ENCODE measurements at regions not wholly inside any gene's neighbourhood (a gene's known extent, or its start where the extent isn't known, plus 50 kb on each side); places are given as distances from the start of the nearest gene placed in this dataset.
"Not testable (repeated sequence)": the region's sequence is repeated elsewhere in the genome, so short reads cannot be mapped to it uniquely, and the experiment has no call there.

DNA sequence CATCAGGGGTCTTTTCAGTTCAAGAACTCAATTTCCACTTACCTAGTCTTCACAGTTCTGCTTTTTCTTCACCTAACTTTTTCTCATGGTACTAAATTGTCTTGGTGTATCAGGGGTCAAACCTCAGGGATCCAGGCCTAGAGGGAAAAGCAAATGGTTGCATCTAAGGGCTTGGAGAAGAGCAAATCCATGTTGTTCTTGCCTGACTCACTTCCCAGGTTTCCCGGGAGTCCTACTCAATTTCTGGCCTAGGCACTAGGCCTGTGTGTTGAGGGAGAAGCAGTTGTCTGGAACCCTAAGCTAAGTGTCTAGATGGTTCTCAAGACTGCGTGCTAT is 191.9 kb upstream of the STK26 start:
- no peak for DNase-seq

DNA sequence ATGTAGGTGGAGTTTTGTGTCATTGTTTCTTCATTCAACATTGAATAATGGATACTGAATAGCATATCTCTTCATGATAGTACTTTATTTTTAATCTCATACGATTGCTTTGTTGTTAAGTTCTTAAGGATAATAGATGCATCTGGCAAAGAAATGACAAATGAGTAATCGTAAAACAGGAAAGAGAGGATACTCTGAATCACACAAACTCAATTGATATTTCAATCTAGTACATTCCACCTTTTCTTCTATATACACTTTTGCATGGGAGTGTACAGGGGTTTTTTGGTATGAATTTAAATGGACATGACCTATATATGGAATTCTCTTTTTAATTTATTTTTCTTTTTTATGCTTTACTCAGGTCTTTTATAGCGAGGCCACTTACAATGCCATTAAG is 186.9 kb upstream of the STK26 start:
- DNase-seq = no peak

DNA sequence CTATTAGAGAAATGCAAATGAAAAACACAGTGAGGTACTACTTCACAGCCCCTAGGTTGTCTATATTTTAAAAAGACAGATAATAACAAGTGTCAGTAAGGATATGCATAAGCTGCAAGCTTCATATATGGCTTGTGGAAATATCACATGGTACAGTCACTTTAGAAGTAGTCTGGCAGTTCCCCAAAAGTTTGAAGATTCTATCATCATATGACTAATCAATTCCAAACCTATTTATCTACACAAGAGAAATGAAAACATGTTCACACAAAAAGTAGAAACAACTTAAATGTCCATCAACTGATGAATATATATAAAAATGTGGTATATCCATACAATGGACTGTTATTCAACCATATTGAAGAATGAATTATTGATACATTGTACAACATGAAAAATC is 185.8 kb upstream of the STK26 start:
- DNase-seq = no peak

GRCh38 chrX:131840799-131841495 is 182.2 kb upstream of the STK26 start:
- DNase-seq = no peak

- peak; percentile 49 for DNase-seq
Observed at GRCh38 chrX:131841496-131842437, 181.3 kb upstream of the STK26 start.

DNA sequence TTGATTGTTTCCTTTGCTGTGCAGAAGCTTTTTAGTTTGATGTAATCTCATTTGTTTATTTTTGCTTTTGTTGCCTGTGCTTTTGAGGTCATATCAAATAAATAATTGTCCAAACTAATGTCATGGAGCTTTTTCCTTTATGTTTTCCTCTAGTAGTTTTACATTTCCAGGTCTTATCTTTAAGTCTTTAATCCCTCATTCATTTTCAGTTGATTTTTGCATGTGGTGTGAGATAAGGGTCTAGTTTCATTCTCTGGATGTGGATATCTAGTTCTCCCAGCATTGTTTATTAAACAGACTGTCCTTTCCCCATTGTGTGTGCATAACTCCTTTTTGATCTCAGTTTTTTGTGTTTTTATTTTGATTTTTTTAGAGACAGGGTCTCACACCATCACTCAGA is 179.1 kb upstream of the STK26 start:
- DNase-seq = no peak

GRCh38 chrX:131845201-131845600 is 177.9 kb upstream of the STK26 start:
- DNase-seq = no peak

DNA sequence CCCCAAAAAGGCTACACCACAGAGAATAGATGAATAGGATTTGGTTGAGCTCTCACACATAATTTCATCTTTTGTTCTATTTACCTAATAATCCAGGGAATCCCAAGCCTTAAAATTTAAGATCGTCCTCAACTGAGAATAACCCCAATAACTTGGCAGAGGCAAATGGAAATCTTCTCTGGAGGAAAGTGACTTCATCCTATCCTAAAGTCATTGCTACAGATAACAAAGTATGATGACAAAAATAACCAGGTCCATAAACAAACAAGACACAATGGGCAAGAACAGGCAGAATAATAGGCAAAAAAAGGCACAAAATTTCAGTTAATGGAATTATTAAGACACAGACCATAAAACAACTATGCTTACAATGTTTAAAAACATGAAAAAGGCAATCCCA is 177.3 kb upstream of the STK26 start:
- no peak for DNase-seq

GRCh38 chrX:131850964-131851363 is 172.1 kb upstream of the STK26 start:
- DNase-seq = peak; percentile 65

GRCh38 chrX:131853440-131853839 is 169.7 kb upstream of the STK26 start:
- DNase-seq = no peak

GRCh38 chrX:131854581-131854980 is 168.5 kb upstream of the STK26 start:
- DNase-seq = no peak

GRCh38 chrX:131861088-131861787 is 161.9 kb upstream of the STK26 start:
- DNase-seq = peak; percentile 56

GRCh38 chrX:131862321-131862720 is 160.8 kb upstream of the STK26 start:
- no peak for DNase-seq

DNA sequence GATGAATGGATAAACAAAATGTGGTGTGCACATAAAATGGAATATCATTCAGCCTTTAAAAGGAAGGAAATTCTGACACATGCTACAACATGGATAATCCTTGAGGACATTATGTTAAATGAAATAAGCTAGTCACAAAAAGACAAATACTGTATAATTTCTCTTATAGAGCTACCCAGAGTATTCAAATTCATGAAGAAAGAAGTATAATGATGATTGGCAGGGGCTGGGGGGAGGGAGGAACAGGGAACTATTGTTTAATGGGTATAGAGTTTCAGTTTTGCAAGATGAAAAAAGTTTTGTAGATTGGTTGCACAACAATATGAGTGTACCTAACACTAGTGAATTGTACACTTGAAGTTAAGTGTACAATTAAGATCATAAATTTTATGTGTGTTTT is 153.9 kb upstream of the STK26 start:
- DNase-seq = peak; percentile 2

- no peak for DNase-seq
Observed at GRCh38 chrX:131874300-131874699, 148.8 kb upstream of the STK26 start.

DNA sequence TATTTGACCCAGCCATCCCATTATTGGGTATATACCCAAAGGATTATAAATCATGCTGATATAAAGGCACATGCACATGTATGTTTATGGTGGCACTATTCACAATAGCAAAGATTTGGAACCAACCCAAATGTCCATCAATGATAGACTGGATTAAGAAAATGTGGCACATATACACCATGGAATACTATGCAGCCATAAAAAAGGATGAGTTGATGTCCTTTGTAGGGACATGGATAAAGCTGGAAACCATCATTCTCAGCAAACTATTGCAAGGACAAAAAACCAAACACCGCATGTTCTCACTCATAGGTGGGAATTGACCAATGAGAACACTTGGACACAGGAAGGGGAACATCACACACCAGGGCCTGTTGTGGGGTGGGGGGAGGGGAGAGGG is 147.3 kb upstream of the STK26 start:
- not testable (repeated sequence) for DNase-seq

DNA sequence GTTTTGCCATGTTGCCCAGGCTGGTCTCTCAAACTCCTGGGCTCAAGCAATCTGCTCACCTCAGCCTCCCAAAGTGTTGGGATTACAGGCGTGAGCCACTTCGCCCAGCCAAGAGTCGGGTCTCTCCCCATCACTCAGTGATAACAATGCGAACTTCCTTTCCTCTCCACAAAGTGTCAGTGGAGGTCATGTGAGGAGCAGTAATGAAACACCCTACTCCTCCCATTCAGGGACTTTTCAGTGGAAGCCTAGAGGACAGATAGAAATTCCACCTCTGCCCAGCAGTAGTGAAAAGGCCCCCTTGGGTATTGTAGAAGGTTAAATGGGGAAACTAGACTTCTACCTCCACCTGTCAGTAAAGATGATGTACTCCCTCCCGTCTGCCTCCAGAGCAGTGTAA is 141.9 kb upstream of the STK26 start:
- no peak for DNase-seq

DNA sequence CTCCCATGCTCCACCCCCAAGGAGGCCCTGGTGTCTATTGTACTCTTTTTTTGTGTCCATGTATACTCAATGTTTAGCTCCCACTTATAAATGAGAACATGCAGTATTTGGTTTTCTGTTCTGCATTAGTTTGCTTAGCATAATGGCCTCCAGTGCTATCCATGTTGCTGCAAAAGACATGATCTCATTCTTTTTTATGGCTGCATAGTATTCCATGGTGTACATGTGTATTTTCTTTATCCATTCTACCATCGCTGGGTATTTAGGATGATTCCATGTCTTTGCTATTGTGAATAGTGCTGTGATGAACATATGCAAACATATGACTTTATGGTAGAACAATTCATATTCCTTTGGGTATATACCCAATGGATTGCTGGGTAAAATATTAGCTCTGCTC is 138.1 kb upstream of the STK26 start:
- not testable (repeated sequence) for DNase-seq

GRCh38 chrX:131893857-131894256 is 129.2 kb upstream of the STK26 start:
- DNase-seq = not testable (repeated sequence)

- DNase-seq = no peak
Observed at GRCh38 chrX:131894995-131895394, 128.1 kb upstream of the STK26 start.

DNA sequence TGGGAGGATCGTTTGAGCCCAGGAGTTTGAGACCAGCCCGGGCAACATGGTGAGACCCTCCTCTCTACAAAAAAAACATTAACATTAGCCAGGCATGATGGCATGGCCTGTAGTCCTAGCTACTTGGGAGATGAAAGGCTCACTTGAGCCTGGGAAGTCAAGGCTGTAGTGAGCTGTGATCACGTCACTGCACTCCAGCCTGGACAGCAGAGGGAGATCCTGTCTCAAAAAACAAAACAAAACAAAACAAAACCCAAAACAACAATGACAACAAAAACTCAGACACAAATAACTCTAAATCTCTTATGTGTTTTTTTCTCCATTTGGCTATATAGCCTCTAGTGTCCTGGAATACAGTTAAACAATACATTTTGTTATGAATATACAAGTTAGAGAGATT is 127.3 kb upstream of the STK26 start:
- DNase-seq = no peak

- DNase-seq = no peak
Observed at GRCh38 chrX:131901546-131901945, 121.6 kb upstream of the STK26 start.

DNA sequence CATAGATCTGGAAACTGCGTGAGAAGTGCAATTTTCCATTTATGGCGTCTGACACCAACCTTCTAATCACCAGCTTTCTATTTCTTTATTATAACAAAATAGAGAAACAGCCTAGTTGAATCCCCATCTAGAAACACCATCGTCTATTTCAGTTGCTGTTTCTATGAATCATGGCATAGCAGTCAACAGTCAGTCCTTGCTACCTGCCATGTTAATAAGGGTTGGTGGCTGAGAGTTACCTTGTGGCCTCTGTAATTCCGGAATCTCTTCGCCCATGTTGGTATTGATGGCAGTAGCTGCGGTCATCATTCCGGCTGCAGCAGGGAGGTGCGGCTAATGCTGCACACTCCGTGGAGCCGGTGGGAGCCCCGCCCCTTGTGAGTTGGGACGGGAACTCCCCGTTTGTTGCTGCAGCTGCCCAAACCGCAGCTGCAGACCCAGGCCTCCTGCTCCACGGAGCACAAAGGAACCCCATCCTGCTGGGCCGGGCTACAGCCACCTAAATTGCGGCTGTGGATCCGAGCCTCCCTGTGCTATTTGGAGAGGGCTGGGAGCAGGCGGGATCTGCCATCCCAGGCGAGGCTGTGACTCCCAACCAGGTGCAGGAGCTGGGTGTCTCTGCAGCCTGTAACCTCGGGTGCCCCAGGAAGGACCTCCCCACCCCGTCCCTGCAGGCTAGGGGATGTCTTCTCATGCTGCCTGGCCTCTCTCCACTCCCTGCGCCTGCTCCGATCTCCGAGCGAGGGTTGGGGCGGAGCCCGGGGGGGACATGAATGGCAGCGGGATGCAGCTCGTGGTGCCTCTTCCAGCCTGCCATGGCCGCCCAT is 115.4 kb upstream of the STK26 start:
- DNase-seq = no peak

All from inflammatory macrophage treated with lipopolysaccharide for 4 hours (primary cell).